GM12878 (cell line): ENCODE measurements at regions not wholly inside any gene's neighbourhood (a gene's known extent, or its start where the extent isn't known, plus 50 kb on each side); places are given as distances from the start of the nearest gene placed in this dataset.

Experiments
- ATAC-seq: fragments of 200-7000 bp; cut with Tn5 transposase; 3 replicates; pipeline ENCODE4 v1.9.1; 2020; ENCODE audit warnings: mild to moderate bottlenecking, moderate library complexity
- BruUV-seq: library from RNA; stranded (reverse); fragments of 400-500 nt; replicated peaks from 2 replicates; lab custom pipeline; 2021; lab: Mats Ljungman, UMichigan
- CTCF ChIA-PET: fragments of 300-600 bp; sonication (Branson Sonifier 250); formaldehyde crosslinking; extraction: SDS; loops from one replicate; lab custom pipeline; 2021; ENCODE audit warnings: inconsistent platforms; lab: Yijun Ruan, JAX
- POLR2A ChIA-PET: fragments of 350-600 bp; formaldehyde crosslinking; extraction: SDS; loops from one replicate; lab custom pipeline; 2021; ENCODE audit warnings: inconsistent platforms; lab: Charles Lee
- RAD21 ChIA-PET: fragments of 300-600 bp; sonication (Branson Sonifier 250); formaldehyde crosslinking; loops from one replicate; lab custom pipeline; 2023; ENCODE audit warnings: antibody characterized with exemption; ENCODE audit not compliant: unreplicated experiment; lab: Charles Lee
- SMC1A ChIA-PET: fragments of 300-600 bp; sonication (Branson Sonifier 250); formaldehyde crosslinking; loops from one replicate; lab custom pipeline; 2023; ENCODE audit not compliant: unreplicated experiment, uncharacterized antibody; lab: Charles Lee
- DNase-seq: peaks from one replicate; pipeline ENCODE4 v3.0.0-alpha.2; 2011; ENCODE audit warnings: low read depth, low spot score
- FAIRE-seq: peaks from 3 replicates; lab custom pipeline; 2011; peaks lifted over from hg19 to GRCh38; lab: Jason Lieb, UNC
- H2AFZ ChIP-seq: 2 replicates; pipeline ENCODE4 v1.6.0; 2011; ENCODE audit warnings: low read depth, low read length, control low read depth; ENCODE audit not compliant: control insufficient read depth
- H3K27ac ChIP-seq: 2 replicates; pipeline ENCODE4 v1.5.1; 2011; ENCODE audit warnings: control low read depth; ENCODE audit not compliant: control insufficient read depth, insufficient read depth
- H3K27me3 ChIP-seq, 2 experiments: replicated peaks in 1 of 2; 2 replicates each; pipeline versions ENCODE4 v1.6.0 to v1.6.1; 2011; ENCODE audit warnings: low read length in 1 of 2; ENCODE audit not compliant: control insufficient read depth in 2 of 2, insufficient read depth in 2 of 2
- H3K36me3 ChIP-seq, 2 experiments: 2 replicates each; pipeline ENCODE4 v1.5.1; 2011; ENCODE audit warnings: low read length in 1 of 2; ENCODE audit not compliant: control insufficient read depth in 2 of 2, insufficient read depth in 2 of 2
- H3K4me1 ChIP-seq: 2 replicates; pipeline ENCODE4 v1.6.1; 2011; ENCODE audit warnings: mild to moderate bottlenecking, low read length, moderate library complexity, mixed read lengths; ENCODE audit not compliant: control insufficient read depth, insufficient read depth
- H3K4me2 ChIP-seq: 2 replicates; pipeline ENCODE4 v1.6.0; 2011; ENCODE audit warnings: control low read depth; ENCODE audit not compliant: control insufficient read depth, insufficient read depth
- H3K4me3 ChIP-seq: fragments of 200-600 bp; sonication (generic); 2 replicates; pipeline ENCODE4 v1.5.1; 2016
- H3K79me2 ChIP-seq: 2 replicates; pipeline ENCODE4 v1.6.0; 2011; ENCODE audit warnings: low read length; ENCODE audit not compliant: control insufficient read depth, insufficient read depth
- H3K9ac ChIP-seq: 2 replicates; pipeline ENCODE4 v1.8.0; 2011; ENCODE audit warnings: low read length, control low read depth, mixed read lengths; ENCODE audit not compliant: control insufficient read depth, insufficient read depth
- H3K9me3 ChIP-seq: replicated peaks from 3 replicates; pipeline ENCODE4 v1.5.1; 2011; ENCODE audit warnings: mild to moderate bottlenecking, low read length; ENCODE audit not compliant: control insufficient read depth, insufficient read depth
- H4K20me1 ChIP-seq: 2 replicates; pipeline ENCODE4 v1.6.0; 2011; ENCODE audit not compliant: control insufficient read depth, insufficient read depth
- BCL11A ChIP-seq: IDR thresholded peaks from 2 replicates; pipeline ENCODE4 v1.6.1; 2011; ENCODE audit warnings: low read depth, low read length
- BCLAF1 ChIP-seq: fragments of 450-650 bp; IDR thresholded peaks from 2 replicates; pipeline ENCODE4 v1.6.1; 2017; ENCODE audit warnings: antibody characterized with exemption, mild to moderate bottlenecking, moderate library complexity
- CBX5 ChIP-seq: sonication (generic); IDR thresholded peaks from 2 replicates; pipeline ENCODE4 v1.6.1; 2016; ENCODE audit warnings: low read depth, moderate library complexity, mild to moderate bottlenecking, inconsistent platforms
- ELK1 ChIP-seq: IDR thresholded peaks from 2 replicates; pipeline ENCODE4 v1.6.1; 2012; ENCODE audit warnings: low read depth, low read length, improper control_type of control experiment
- IKZF2 ChIP-seq, 2 experiments: fragments of 450-650 bp; IDR thresholded peaks; 2 replicates each; pipeline ENCODE4 v1.6.1; 2017; ENCODE audit warnings: mild to moderate bottlenecking in 2 of 2, moderate library complexity in 2 of 2
- JUND ChIP-seq: IDR thresholded peaks from 2 replicates; pipeline ENCODE4 v1.6.1; 2012; ENCODE audit warnings: low read depth, mild to moderate bottlenecking, low read length, improper control_type of control experiment, moderate library complexity
- LARP7 ChIP-seq: fragments of 450-650 bp; IDR thresholded peaks from 2 replicates; pipeline ENCODE4 v1.6.1; 2017; ENCODE audit warnings: mild to moderate bottlenecking
- MLLT1 ChIP-seq: fragments of 450-650 bp; IDR thresholded peaks from 2 replicates; pipeline ENCODE4 v1.6.1; 2016; ENCODE audit warnings: mild to moderate bottlenecking
- MTA3 ChIP-seq: IDR thresholded peaks from 2 replicates; pipeline ENCODE4 v1.6.1; 2012; ENCODE audit warnings: low read length, inconsistent platforms, borderline replicate concordance
- PAX8 ChIP-seq: fragments of 450-650 bp; IDR thresholded peaks from 2 replicates; pipeline ENCODE4 v1.6.1; 2017; ENCODE audit warnings: mild to moderate bottlenecking, moderate library complexity
- TARDBP ChIP-seq: IDR thresholded peaks from 2 replicates; pipeline ENCODE4 v1.6.1; 2016; ENCODE audit warnings: borderline replicate concordance
- ZBTB33 ChIP-seq: fragments of 450-650 bp; IDR thresholded peaks from 2 replicates; pipeline ENCODE4 v1.6.1; 2017; ENCODE audit warnings: mild to moderate bottlenecking
- ZBTB4 ChIP-seq: fragments of 450-650 bp; formaldehyde crosslinking; IDR thresholded peaks from 2 replicates; pipeline ENCODE4 v1.4.0; 2022; ENCODE audit warnings: mild to moderate bottlenecking, moderate library complexity
- ZNF24 ChIP-seq: fragments of 450-650 bp; IDR thresholded peaks from 2 replicates; pipeline ENCODE4 v1.6.1; 2017; ENCODE audit warnings: antibody characterized with exemption, mild to moderate bottlenecking
- ZNF274 ChIP-seq: IDR thresholded peaks from one replicate; pipeline ENCODE4 v1.8.0; 2011; ENCODE audit not compliant: insufficient read length, insufficient read depth
- WGBS: methylation state at CpG from one replicate; pipeline ENCODE4 v1.1.6; 2016; ENCODE audit warnings: low lambda C conversion rate; ENCODE audit not compliant: insufficient replicate concordance, insufficient coverage; ENCODE audit errors: missing lambda C conversion rate; 5-methylcytosine and 5-hydroxymethylcytosine counted together
- in situ Hi-C: fragments of 300-500 bp; cut with MboI; formaldehyde crosslinking; loops from 9 replicates; pipeline ENCODE4 v1.14.3; 2018; ENCODE audit warnings: mixed read lengths
- intact Hi-C: fragments of 100-400 bp; cut with micrococcal nuclease; formaldehyde crosslinking; loops from one replicate; pipeline ENCODE4 v1.14.2; 2022; ENCODE audit not compliant: unreplicated experiment

GRCh38 chr12:131536766-131537165, 174.1 kb upstream of the SFSWAP start:
- 55% methylated on average over 12 of the region's 13 CpGs for WGBS
- SMC1A ChIA-PET = interaction anchor here (2.0 kb wide), 1 partner anchor 26 kb away, joined by 10 read pairs; no protein-coding TSS in a partner anchor
- BruUV-seq = no TSS peak
- no peaks in the 10 kb centered on the region; the same call in 2 of the 3 replicates for H3K9me3 ChIP-seq
- intact Hi-C loops = no loop called here
- no peaks in the 10 kb centered on the region for H4K20me1 ChIP-seq
- no peak overlapping the region for H3K4me3 ChIP-seq
- TF ChIP-seq TARDBP = no peak
- no peak for TF ChIP-seq ZBTB33
- no peak for TF ChIP-seq CBX5
- no peak for TF ChIP-seq LARP7
- no peak for TF ChIP-seq ELK1
- no peak for TF ChIP-seq MTA3
- TF ChIP-seq ZNF274 = no peak
- no peak for TF ChIP-seq MLLT1
- no peak for TF ChIP-seq PAX8
- no peak for TF ChIP-seq ZBTB4 (CRISPR knock-in tag)
- TF ChIP-seq ZNF24 = no peak
- TF ChIP-seq BCL11A = no peak
- TF ChIP-seq BCLAF1 = no peak
- no peak for TF ChIP-seq JUND
- no peak for TF ChIP-seq IKZF2 (IDR thresholded peaks at IDR 0.05)
- RAD21 ChIA-PET = interaction anchor here (1.4 kb wide), 1 partner anchor 26 kb away, joined by 7 read pairs; no protein-coding TSS in a partner anchor
- H3K9ac ChIP-seq = no peak overlapping the region
- H3K4me2 ChIP-seq = no peak overlapping the region
- H3K79me2 ChIP-seq = no peaks in the 10 kb centered on the region
- DNase-seq (no peak), ATAC-seq (no peak), FAIRE-seq (no peak)
- H3K36me3 ChIP-seq = no peaks in the 10 kb centered on the region
- CTCF ChIA-PET = no interaction called here
- no peak overlapping the region for H3K27ac ChIP-seq
- H2AFZ ChIP-seq = no peak overlapping the region
- no peaks in the 10 kb centered on the region for H3K4me1 ChIP-seq
- POLR2A ChIA-PET = interaction anchor here (0.5 to 0.6 kb wide), 2 partner anchors 84 to 239 kb away, joined by 3 to 5 read pairs; no protein-coding TSS in a partner anchor
- in situ Hi-C loops = no loop called here
- no peaks in the 10 kb centered on the region for H3K27me3 ChIP-seq
